ENCODE measurements at regions not wholly inside any gene's neighbourhood (a gene's known extent, or its start where the extent isn't known, plus 50 kb on each side); places are given as distances from the start of the nearest gene placed in this dataset.

DNA sequence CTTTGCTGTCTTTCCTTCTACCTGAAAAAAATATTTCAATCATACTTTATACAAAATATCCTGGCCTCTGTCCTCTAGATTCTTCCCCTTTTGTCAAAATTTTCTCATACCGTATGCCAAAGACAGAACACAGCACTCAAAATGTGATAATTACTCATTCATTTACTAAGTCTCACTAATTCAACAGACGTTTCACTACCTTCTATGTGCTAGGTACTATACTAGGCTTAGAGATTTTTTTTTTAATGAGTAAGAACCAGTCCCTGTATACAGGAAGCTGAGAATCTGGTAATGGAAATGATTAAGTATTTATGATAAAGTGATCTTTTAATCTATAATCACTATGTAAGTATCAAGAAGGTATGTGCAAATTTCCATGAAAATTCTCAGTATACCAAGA is 128.0 kb downstream of the ELAPOR2 start:
- TF ChIP-seq, protein P1, sequence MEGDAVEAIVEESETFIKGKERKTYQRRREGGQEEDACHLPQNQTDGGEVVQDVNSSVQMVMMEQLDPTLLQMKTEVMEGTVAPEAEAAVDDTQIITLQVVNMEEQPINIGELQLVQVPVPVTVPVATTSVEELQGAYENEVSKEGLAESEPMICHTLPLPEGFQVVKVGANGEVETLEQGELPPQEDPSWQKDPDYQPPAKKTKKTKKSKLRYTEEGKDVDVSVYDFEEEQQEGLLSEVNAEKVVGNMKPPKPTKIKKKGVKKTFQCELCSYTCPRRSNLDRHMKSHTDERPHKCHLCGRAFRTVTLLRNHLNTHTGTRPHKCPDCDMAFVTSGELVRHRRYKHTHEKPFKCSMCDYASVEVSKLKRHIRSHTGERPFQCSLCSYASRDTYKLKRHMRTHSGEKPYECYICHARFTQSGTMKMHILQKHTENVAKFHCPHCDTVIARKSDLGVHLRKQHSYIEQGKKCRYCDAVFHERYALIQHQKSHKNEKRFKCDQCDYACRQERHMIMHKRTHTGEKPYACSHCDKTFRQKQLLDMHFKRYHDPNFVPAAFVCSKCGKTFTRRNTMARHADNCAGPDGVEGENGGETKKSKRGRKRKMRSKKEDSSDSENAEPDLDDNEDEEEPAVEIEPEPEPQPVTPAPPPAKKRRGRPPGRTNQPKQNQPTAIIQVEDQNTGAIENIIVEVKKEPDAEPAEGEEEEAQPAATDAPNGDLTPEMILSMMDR (IDR thresholded peaks at IDR 0.05), result no peak
- TF ChIP-seq POLR2A (IDR thresholded peaks at IDR 0.05), result no peak

Data from lower leg skin (tissue), 3 donors.